Gastrocnemius medialis (tissue), 4 donors: ENCODE measurements at regions not wholly inside any gene's neighbourhood (a gene's known extent, or its start where the extent isn't known, plus 50 kb on each side); places are given as distances from the start of the nearest gene placed in this dataset.

ENCODE experiments used
- ATAC-seq, 2 donors: fragments of 150-250 bp; one replicate each; pipeline ENCODE4 v1.9.1; 2016
- DNase-seq, 2 donors: peaks; one replicate each; pipeline ENCODE4 v3.0.0-alpha.2; 2019
- H3K27ac ChIP-seq, 4 donors: fragments of 200-600 bp; sonication (generic); 1 replicate in 1 of 4; 2 replicates in 3 of 4; pipeline ENCODE4 v1.5.1; 2016 to 2018; ENCODE audit warnings: mild to moderate bottlenecking in 2 of 4, moderate library complexity in 1 of 4
- H3K27me3 ChIP-seq, 3 donors: fragments of 200-600 bp; sonication (generic) in 2 of 3; 1 replicate in 1 of 3; 2 replicates in 2 of 3; pipeline versions ENCODE4 v1.5.1 to v1.6.0; 2016 to 2019; ENCODE audit warnings: mild to moderate bottlenecking in 1 of 3, moderate library complexity in 1 of 3
- H3K36me3 ChIP-seq, 2 donors: fragments of 200-600 bp; sonication (generic) in 1 of 2; one replicate each; pipeline ENCODE4 v1.5.1; 2017 to 2018
- H3K4me1 ChIP-seq, 2 donors: fragments of 200-600 bp; sonication (generic) in 1 of 2; one replicate each; pipeline ENCODE4 v1.5.1; 2016 to 2017; ENCODE audit warnings: mild to moderate bottlenecking in 2 of 2
- H3K4me3 ChIP-seq, 4 donors: fragments of 200-600 bp; sonication (generic) in 3 of 4; 1 replicate in 1 of 4; 2 replicates in 3 of 4; pipeline ENCODE4 v1.5.1; 2016 to 2019; ENCODE audit warnings: mild to moderate bottlenecking in 2 of 4
- H3K9me3 ChIP-seq, 3 donors: fragments of 200-600 bp; sonication (generic) in 2 of 3; 1 replicate in 1 of 3; 2 replicates in 2 of 3; pipeline ENCODE4 v1.5.1; 2016 to 2019
- POLR2A ChIP-seq, 2 donors: fragments of 450-650 bp; IDR thresholded peaks; one replicate each; pipeline ENCODE4 v1.6.1; 2017; ENCODE audit warnings: antibody characterized with exemption in 2 of 2, mild to moderate bottlenecking in 2 of 2, moderate library complexity in 2 of 2
- in situ Hi-C, 4 donors: fragments of 200-750 bp; cut with MboI; loops; one replicate each; pipeline versions ENCODE4 v1.15.0 to v1.8.0; 2017; ENCODE audit warnings: low sequenced_read_pairs in 4 of 4
- intact Hi-C: fragments of 100-400 bp; cut with DNase I; formaldehyde crosslinking; loops from one replicate; pipeline ENCODE4 v1.15.1; 2023; ENCODE audit warnings: low total_unique reads
- TF ChIP-seq, protein P1 (sequence below), 5 experiments: fragments of 450-650 bp in 3 of 5; fragments of 200-600 bp in 2 of 5; sonication (generic) in 2 of 5; IDR thresholded peaks in 4 of 5; conservative IDR thresholded peaks in 1 of 5; 1 replicate in 4 of 5; 2 replicates in 1 of 5; pipeline ENCODE4 v1.5.1; 2016 to 2019; ENCODE audit warnings: antibody characterized with exemption in 5 of 5, mild to moderate bottlenecking in 3 of 5, moderate library complexity in 3 of 5

DNA sequence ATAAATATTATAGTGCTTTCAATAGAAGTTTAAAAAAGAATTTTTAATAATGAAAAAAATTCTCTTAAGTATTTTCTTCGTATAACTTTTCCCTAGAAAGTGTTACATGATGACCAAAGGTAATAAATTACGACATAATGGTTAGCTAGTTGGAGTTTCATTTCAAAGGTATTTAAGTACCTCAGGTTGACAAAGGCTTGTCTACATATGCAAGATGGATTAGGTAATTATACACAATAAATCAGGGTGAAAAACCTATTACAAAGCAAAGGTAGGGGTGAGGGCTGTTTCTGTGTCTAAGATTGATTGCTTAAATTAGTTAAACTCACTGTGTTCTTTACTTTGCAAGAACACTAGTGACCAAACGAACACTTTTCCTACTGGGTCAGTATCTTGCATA, 508.5 kb upstream of the FAT1 start:
- intact Hi-C loops (no loop called here), in situ Hi-C loops (no loop called here)
- no peak for ATAC-seq
- DNase-seq, result no peak
- Histone ChIP-seq H3K36me3 (no peaks in the 10 kb centered on the region), H3K27ac (no peak overlapping the region), H3K9me3 (no peaks in the 10 kb centered on the region), H3K4me1 (no peaks in the 10 kb centered on the region), H3K4me3 (no peak overlapping the region), H3K27me3 (no peaks in the 10 kb centered on the region)
- no peak for TF ChIP-seq POLR2A (IDR thresholded peaks at IDR 0.05)
- TF ChIP-seq, protein P1, sequence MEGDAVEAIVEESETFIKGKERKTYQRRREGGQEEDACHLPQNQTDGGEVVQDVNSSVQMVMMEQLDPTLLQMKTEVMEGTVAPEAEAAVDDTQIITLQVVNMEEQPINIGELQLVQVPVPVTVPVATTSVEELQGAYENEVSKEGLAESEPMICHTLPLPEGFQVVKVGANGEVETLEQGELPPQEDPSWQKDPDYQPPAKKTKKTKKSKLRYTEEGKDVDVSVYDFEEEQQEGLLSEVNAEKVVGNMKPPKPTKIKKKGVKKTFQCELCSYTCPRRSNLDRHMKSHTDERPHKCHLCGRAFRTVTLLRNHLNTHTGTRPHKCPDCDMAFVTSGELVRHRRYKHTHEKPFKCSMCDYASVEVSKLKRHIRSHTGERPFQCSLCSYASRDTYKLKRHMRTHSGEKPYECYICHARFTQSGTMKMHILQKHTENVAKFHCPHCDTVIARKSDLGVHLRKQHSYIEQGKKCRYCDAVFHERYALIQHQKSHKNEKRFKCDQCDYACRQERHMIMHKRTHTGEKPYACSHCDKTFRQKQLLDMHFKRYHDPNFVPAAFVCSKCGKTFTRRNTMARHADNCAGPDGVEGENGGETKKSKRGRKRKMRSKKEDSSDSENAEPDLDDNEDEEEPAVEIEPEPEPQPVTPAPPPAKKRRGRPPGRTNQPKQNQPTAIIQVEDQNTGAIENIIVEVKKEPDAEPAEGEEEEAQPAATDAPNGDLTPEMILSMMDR (IDR thresholded peaks at IDR 0.05 in 4 of 5, conservative IDR thresholded peaks at IDR 0.05 in 1 of 5), result no peak

GRCh38 chr4:187232796-187233195, 509.1 kb upstream of the FAT1 start:
- Histone ChIP-seq H3K27me3 (no peaks in the 10 kb centered on the region), H3K36me3 (no peaks in the 10 kb centered on the region), H3K4me3 (no peak overlapping the region), H3K9me3 (no peaks in the 10 kb centered on the region), H3K27ac (no peak overlapping the region), H3K4me1 (no peaks in the 10 kb centered on the region)
- TF ChIP-seq, protein P1 (IDR thresholded peaks at IDR 0.05 in 4 of 5, conservative IDR thresholded peaks at IDR 0.05 in 1 of 5), result no peak
- no peak for TF ChIP-seq POLR2A (IDR thresholded peaks at IDR 0.05)
- in situ Hi-C loops, result no loop called here
- ATAC-seq, result no peak
- no peak for DNase-seq
- intact Hi-C loops, result no loop called here

- Histone ChIP-seq H3K27me3 (no peaks in the 10 kb centered on the region), H3K9me3 (no peaks in the 10 kb centered on the region), H3K4me3 (no peak overlapping the region), H3K36me3 (no peaks in the 10 kb centered on the region), H3K27ac (no peak overlapping the region), H3K4me1 (no peaks in the 10 kb centered on the region)
- ATAC-seq (no peak), DNase-seq (no peak)
- intact Hi-C loops (no loop called here), in situ Hi-C loops (no loop called here)
- no peak for TF ChIP-seq POLR2A (IDR thresholded peaks at IDR 0.05)
- TF ChIP-seq, protein P1 (IDR thresholded peaks at IDR 0.05 in 4 of 5, conservative IDR thresholded peaks at IDR 0.05 in 1 of 5), result no peak
These were observed 512.0 kb upstream of the FAT1 start for GRCh38 chr4:187235456-187236170.

DNA sequence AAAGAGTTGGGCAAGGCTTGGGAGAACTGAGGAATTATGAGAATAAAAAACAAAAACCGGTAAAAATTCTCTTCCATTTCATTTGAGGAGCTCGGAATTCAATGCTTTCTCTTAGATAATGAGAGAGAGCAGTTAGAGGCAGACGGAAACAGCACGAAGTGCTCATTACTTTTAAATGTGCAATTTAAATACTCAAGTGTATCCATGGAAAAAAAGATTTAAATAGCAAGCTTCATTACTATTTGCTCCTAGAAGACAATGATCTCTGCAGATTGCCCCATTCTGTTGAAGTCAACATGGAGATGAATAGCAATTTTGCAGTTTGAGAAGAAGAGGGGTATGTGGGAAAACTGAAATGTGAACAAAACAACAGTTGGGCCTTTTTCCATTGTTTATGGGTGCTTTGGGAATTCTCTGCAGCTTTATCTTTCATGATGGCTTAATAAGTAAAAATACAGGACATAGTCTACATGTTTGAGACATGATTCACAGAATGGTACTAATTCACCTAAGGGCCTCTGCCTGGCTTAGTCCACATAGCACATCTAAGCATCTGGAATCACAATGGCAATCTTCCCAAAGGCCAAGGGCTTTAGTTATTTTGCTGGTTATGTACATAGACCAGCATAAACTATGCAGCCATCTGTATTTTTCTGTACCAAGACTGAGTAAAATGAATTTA, 512.7 kb upstream of the FAT1 start:
- Histone ChIP-seq H3K36me3 (no peaks in the 10 kb centered on the region), H3K9me3 (no peaks in the 10 kb centered on the region), H3K4me3 (no peak overlapping the region), H3K27me3 (no peaks in the 10 kb centered on the region), H3K4me1 (no peaks in the 10 kb centered on the region), H3K27ac (no peak overlapping the region)
- no peak for TF ChIP-seq POLR2A (IDR thresholded peaks at IDR 0.05)
- TF ChIP-seq, protein P1 (IDR thresholded peaks at IDR 0.05 in 4 of 5, conservative IDR thresholded peaks at IDR 0.05 in 1 of 5), result no peak
- ATAC-seq (no peak), DNase-seq (no peak)
- in situ Hi-C loops, result no loop called here
- intact Hi-C loops, result no loop called here
